HL-60 (cell line): ENCODE measurements at regions not wholly inside any gene's neighbourhood (a gene's known extent, or its start where the extent isn't known, plus 50 kb on each side); places are given as distances from the start of the nearest gene placed in this dataset.

ENCODE experiments used
- DNase-seq, 2 experiments: peaks; one replicate each; pipeline ENCODE4 v3.0.0-alpha.2; 2010 to 2020; ENCODE audit warnings: low read depth in 1 of 2, low spot score in 1 of 2
- H3K27ac ChIP-seq: fragments of 250-450 bp; sonication (Bioruptor Pico); replicated peaks from 2 replicates; pipeline ENCODE4 v1.5.1; 2020; ENCODE audit warnings: mild to moderate bottlenecking, moderate library complexity
- H3K27me3 ChIP-seq: fragments of 250-450 bp; sonication (Bioruptor Pico); 2 replicates; pipeline ENCODE4 v1.5.1; 2021; ENCODE audit warnings: mild to moderate bottlenecking, moderate library complexity; ENCODE audit not compliant: insufficient read depth, poor library complexity, severe bottlenecking
- H3K4me3 ChIP-seq: replicated peaks from 2 replicates; pipeline ENCODE4 v1.5.1; 2011; ENCODE audit warnings: mild to moderate bottlenecking, control low read depth, low read length; ENCODE audit not compliant: insufficient read depth
- CTCF ChIP-seq: IDR thresholded peaks from one replicate; pipeline ENCODE4 v1.5.1; 2011; ENCODE audit warnings: low read length, control low read depth, inconsistent platforms; ENCODE audit not compliant: insufficient read depth
- GABPA ChIP-seq: IDR thresholded peaks from 2 replicates; pipeline ENCODE4 v1.6.1; 2012; ENCODE audit warnings: low read depth
- POLR2AphosphoS5 ChIP-seq: IDR thresholded peaks from 2 replicates; pipeline ENCODE4 v1.6.1; 2012; ENCODE audit warnings: low read depth
- SPI1 ChIP-seq: IDR thresholded peaks from 2 replicates; pipeline ENCODE4 v1.6.1; 2012; ENCODE audit warnings: low read depth, mild to moderate bottlenecking, borderline replicate concordance
- TF ChIP-seq, protein P1 (sequence below): IDR thresholded peaks from 2 replicates; pipeline ENCODE4 v1.6.1; 2012; ENCODE audit warnings: low read depth; ENCODE audit not compliant: insufficient replicate concordance

DNA sequence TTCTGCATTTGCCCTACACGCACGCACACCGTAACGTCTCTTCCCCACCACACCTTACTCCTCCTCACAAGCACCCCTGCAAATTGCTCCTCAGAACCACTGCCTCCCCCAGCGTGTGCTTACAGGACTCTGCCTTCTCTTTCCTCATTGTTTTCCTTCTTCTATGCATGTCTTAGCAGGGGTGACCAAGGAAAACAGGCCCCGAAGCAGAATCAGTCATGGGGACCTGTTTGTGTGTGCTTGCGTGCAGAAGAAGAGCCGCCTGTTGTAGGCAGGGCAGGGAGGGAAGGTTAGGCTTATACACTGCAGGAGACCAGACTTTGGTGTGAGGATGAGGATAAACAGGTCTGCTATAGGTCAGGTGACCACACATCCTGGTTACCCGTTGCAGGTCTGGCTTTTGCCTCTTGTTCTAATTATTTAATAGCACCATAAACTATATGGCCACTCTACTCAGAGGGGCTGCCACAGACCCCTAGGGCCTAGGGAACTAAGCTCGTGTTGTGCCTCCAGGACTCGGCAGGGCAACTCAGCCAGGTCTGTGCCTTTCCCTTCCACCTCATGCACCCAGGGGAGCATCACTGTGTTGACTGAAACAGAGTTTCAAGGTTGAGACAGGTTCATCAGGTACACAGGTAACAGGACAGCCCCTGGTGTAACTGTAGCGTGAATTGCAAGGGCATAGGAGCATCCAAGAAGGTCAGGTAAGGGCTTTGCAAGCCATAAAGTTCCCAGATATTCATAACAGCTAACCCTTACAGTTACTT is 60.8 kb upstream of the EPS8L3 start:
- Histone ChIP-seq H3K27me3 (no peaks in the 10 kb centered on the region), H3K4me3 (no peak overlapping the region), H3K27ac (no peak overlapping the region)
- TF ChIP-seq SPI1 (no peak), GABPA (no peak), CTCF (no peak), POLR2AphosphoS5 (no peak)
- TF ChIP-seq, protein P1, sequence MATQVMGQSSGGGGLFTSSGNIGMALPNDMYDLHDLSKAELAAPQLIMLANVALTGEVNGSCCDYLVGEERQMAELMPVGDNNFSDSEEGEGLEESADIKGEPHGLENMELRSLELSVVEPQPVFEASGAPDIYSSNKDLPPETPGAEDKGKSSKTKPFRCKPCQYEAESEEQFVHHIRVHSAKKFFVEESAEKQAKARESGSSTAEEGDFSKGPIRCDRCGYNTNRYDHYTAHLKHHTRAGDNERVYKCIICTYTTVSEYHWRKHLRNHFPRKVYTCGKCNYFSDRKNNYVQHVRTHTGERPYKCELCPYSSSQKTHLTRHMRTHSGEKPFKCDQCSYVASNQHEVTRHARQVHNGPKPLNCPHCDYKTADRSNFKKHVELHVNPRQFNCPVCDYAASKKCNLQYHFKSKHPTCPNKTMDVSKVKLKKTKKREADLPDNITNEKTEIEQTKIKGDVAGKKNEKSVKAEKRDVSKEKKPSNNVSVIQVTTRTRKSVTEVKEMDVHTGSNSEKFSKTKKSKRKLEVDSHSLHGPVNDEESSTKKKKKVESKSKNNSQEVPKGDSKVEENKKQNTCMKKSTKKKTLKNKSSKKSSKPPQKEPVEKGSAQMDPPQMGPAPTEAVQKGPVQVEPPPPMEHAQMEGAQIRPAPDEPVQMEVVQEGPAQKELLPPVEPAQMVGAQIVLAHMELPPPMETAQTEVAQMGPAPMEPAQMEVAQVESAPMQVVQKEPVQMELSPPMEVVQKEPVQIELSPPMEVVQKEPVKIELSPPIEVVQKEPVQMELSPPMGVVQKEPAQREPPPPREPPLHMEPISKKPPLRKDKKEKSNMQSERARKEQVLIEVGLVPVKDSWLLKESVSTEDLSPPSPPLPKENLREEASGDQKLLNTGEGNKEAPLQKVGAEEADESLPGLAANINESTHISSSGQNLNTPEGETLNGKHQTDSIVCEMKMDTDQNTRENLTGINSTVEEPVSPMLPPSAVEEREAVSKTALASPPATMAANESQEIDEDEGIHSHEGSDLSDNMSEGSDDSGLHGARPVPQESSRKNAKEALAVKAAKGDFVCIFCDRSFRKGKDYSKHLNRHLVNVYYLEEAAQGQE: no peak
- DNase-seq: no peak

DNA sequence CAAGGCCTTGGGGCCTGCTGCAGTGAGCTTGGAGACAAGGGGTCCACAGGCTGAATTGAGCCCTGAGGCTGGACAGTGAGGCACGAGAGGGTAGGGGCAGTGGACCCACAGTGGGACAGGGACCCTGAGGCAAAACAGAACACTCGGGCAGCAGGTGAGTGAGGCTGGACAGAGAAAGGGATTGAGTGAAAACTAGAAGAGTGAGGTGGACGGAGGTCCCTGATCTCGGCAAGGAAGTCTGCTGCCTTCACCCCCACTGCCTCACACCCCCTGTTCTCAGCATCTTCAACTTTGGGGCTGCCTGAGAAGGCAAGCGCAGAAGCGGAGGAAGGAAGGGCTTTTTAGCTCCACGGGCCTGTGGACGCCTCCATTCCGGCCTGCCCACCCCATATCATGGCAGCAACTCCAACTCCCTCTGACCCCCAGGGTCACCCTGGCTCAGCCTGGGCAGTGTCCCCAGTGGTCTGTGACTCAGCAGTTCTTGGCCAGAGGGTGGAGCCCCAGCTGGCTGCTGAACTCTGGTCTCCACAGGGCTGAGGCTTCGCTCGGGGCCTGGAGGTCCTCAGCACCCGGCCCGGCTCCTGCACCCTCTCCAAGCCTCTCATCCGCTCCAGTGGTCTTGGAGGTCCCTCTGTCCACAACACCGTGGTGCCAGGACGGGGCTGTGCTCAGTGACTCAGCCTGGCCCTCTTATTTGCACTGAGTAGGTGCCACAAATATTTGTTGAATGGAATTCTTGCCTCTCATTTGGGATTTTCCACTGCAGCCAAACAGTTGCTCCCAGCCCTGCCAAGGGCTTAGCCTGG is 60.0 kb upstream of the EPS8L3 start:
- Histone ChIP-seq H3K4me3 (no peak overlapping the region), H3K27ac (no peak overlapping the region), H3K27me3 (no peaks in the 10 kb centered on the region)
- no peak for DNase-seq
- TF ChIP-seq POLR2AphosphoS5: no peak
- TF ChIP-seq, protein P1: no peak
- no peak for TF ChIP-seq CTCF
- no peak for TF ChIP-seq SPI1
- no peak for TF ChIP-seq GABPA

- Histone ChIP-seq H3K4me3 (no peak overlapping the region), H3K27ac (no peak overlapping the region), H3K27me3 (no peaks in the 10 kb centered on the region)
- no peak for DNase-seq
- TF ChIP-seq GABPA (no peak), POLR2AphosphoS5 (no peak), SPI1 (no peak), CTCF (no peak)
- TF ChIP-seq, protein P1: no peak
Observed at GRCh38 chr1:109822749-109823542, 59.2 kb upstream of the EPS8L3 start.
